ENCODE measurements at regions not wholly inside any gene's neighbourhood (a gene's known extent, or its start where the extent isn't known, plus 50 kb on each side); places are given as distances from the start of the nearest gene placed in this dataset.
A peak's percentile ranks its signal among the peaks of the same experiment; 100 is the strongest.

GRCh38 chr7:13790611-13791010 is 198.9 kb downstream of the ETV1 start:
- Histone ChIP-seq H3K4me3 (ENCODE audit: low read depth, low read length) (no peak overlapping the region), H3K36me3 (ENCODE audit: control insufficient read depth, insufficient read depth, low read length) (no peaks in the 10 kb centered on the region), H3K27me3 (ENCODE audit: control insufficient read depth, insufficient read depth, low read length) (no peaks in the 10 kb centered on the region)
- no peak for TF ChIP-seq CTCF (IDR thresholded peaks at IDR 0.05; ENCODE audit: insufficient read depth, low read length, poor library complexity, severe bottlenecking)
- DNase-seq (ENCODE audit: low read depth) = no peak

GRCh38 chr7:13792208-13792607 is 197.3 kb downstream of the ETV1 start:
- no peak for DNase-seq (ENCODE audit: low read depth)
- Histone ChIP-seq H3K4me3 (ENCODE audit: low read depth, low read length) (no peak overlapping the region), H3K36me3 (ENCODE audit: control insufficient read depth, insufficient read depth, low read length) (no peaks in the 10 kb centered on the region), H3K27me3 (ENCODE audit: control insufficient read depth, insufficient read depth, low read length) (no peaks in the 10 kb centered on the region)
- TF ChIP-seq CTCF (IDR thresholded peaks at IDR 0.05; ENCODE audit: insufficient read depth, low read length, poor library complexity, severe bottlenecking) = no peak

DNA sequence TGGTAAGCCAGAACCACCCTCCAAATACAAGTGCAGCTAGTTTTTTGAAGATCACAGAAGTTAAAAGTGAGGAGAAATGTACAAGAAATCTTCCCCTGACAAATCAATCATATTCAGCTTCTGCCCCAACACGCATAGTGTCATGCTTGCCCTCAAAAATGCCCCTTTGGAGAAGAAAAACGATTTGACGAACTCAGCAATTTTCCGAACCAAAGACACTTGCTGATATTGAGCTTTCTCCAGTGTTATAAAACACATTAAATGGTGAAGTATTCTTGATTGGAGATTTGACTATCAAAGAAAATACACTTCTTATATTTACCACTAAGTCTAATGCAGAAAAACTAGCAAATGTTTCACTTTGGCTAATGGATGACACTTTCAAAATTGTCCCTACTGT is 195.5 kb downstream of the ETV1 start:
- H3K36me3 ChIP-seq (ENCODE audit: control insufficient read depth, insufficient read depth, low read length) = no peaks in the 10 kb centered on the region
- DNase-seq (ENCODE audit: low read depth) = no peak
- no peaks in the 10 kb centered on the region for H3K27me3 ChIP-seq (ENCODE audit: control insufficient read depth, insufficient read depth, low read length)
- TF ChIP-seq CTCF (IDR thresholded peaks at IDR 0.05; ENCODE audit: insufficient read depth, low read length, poor library complexity, severe bottlenecking) = no peak
- H3K4me3 ChIP-seq (ENCODE audit: low read depth, low read length) = no peak overlapping the region

DNA sequence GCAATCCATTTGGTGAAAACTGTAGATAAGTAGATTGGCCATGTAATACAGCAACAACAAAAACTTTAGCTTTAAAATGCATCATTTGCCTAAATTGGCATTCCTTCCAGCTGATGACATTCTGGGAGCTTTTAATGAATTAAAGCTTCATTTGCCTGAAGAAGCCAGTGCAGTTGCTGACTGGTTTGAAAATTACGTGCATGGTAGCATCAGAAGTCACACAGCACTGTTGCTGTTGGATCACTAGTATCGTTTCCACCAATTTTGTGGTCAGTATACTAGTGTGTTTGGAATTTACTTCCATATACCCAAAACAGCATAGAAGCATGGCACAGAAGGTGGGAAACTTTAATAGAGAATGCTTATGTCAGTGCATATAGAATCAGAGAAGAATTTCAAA is 194.9 kb downstream of the ETV1 start:
- no peak for DNase-seq (ENCODE audit: low read depth)
- no peak for TF ChIP-seq CTCF (IDR thresholded peaks at IDR 0.05; ENCODE audit: insufficient read depth, low read length, poor library complexity, severe bottlenecking)
- H3K4me3 ChIP-seq (ENCODE audit: low read depth, low read length) = no peak overlapping the region
- H3K36me3 ChIP-seq (ENCODE audit: control insufficient read depth, insufficient read depth, low read length) = no peaks in the 10 kb centered on the region
- H3K27me3 ChIP-seq (ENCODE audit: control insufficient read depth, insufficient read depth, low read length) = no peaks in the 10 kb centered on the region

GRCh38 chr7:13797545-13797944 is 191.9 kb downstream of the ETV1 start:
- Histone ChIP-seq H3K36me3 (ENCODE audit: control insufficient read depth, insufficient read depth, low read length) (no peaks in the 10 kb centered on the region), H3K4me3 (ENCODE audit: low read depth, low read length) (no peak overlapping the region), H3K27me3 (ENCODE audit: control insufficient read depth, insufficient read depth, low read length) (no peaks in the 10 kb centered on the region)
- no peak for DNase-seq (ENCODE audit: low read depth)
- TF ChIP-seq CTCF (IDR thresholded peaks at IDR 0.05; ENCODE audit: insufficient read depth, low read length, poor library complexity, severe bottlenecking) = no peak

- peak; percentile 49 for DNase-seq (ENCODE audit: low read depth)
- Histone ChIP-seq H3K36me3 (ENCODE audit: control insufficient read depth, insufficient read depth, low read length) (no peaks in the 10 kb centered on the region), H3K4me3 (ENCODE audit: low read depth, low read length) (no peak overlapping the region), H3K27me3 (ENCODE audit: control insufficient read depth, insufficient read depth, low read length) (no peaks in the 10 kb centered on the region)
- TF ChIP-seq CTCF (IDR thresholded peaks at IDR 0.05; ENCODE audit: insufficient read depth, low read length, poor library complexity, severe bottlenecking) = no peak
Observed at GRCh38 chr7:13800694-13801448, 188.6 kb downstream of the ETV1 start.
